ENCODE measurements at regions not wholly inside any gene's neighbourhood (a gene's known extent, or its start where the extent isn't known, plus 50 kb on each side); places are given as distances from the start of the nearest gene placed in this dataset.

GRCh38 chr13:104321756-104322155 lies 1255.5 kb upstream of the SLC10A2 start:
- no peak for DNase-seq

GRCh38 chr13:104320446-104320845 lies 1254.2 kb upstream of the SLC10A2 start:
- DNase-seq, result no peak

GRCh38 chr13:104318121-104318520 lies 1251.9 kb upstream of the SLC10A2 start:
- no peak for DNase-seq

GRCh38 chr13:104315606-104316005 lies 1249.4 kb upstream of the SLC10A2 start:
- no peak for DNase-seq

- no peak for DNase-seq
These were observed 1248.8 kb upstream of the SLC10A2 start for GRCh38 chr13:104314926-104315535.

- DNase-seq, result no peak
These were observed 1248.1 kb upstream of the SLC10A2 start for GRCh38 chr13:104314321-104314720.

- DNase-seq, result no peak
These were observed 1244.6 kb upstream of the SLC10A2 start for GRCh38 chr13:104310861-104311260.

GRCh38 chr13:104309431-104309830 lies 1243.2 kb upstream of the SLC10A2 start:
- no peak for DNase-seq

- DNase-seq, result no peak
These were observed 1235.2 kb upstream of the SLC10A2 start for GRCh38 chr13:104301171-104301975.

GRCh38 chr13:104297075-104297474 lies 1230.9 kb upstream of the SLC10A2 start:
- DNase-seq, result no peak

- no peak for DNase-seq
These were observed 1230.1 kb upstream of the SLC10A2 start for GRCh38 chr13:104296286-104296685.

GRCh38 chr13:104295537-104295936 lies 1229.3 kb upstream of the SLC10A2 start:
- no peak for DNase-seq

- DNase-seq, result no peak
These were observed 1223.2 kb upstream of the SLC10A2 start for GRCh38 chr13:104289400-104289799.

- no peak for DNase-seq
These were observed 1222.3 kb upstream of the SLC10A2 start for GRCh38 chr13:104288496-104288895.

GRCh38 chr13:104286566-104287290 lies 1220.5 kb upstream of the SLC10A2 start:
- no peak for DNase-seq

GRCh38 chr13:104281910-104282309 lies 1215.7 kb upstream of the SLC10A2 start:
- DNase-seq, result no peak

GRCh38 chr13:104270731-104271130 lies 1204.5 kb upstream of the SLC10A2 start:
- DNase-seq, result no peak

GRCh38 chr13:104267206-104267811 lies 1201.1 kb upstream of the SLC10A2 start:
- DNase-seq, result no peak

- no peak for DNase-seq
These were observed 1190.5 kb upstream of the SLC10A2 start for GRCh38 chr13:104256701-104257100.

- no peak for DNase-seq
These were observed 1187.0 kb upstream of the SLC10A2 start for GRCh38 chr13:104253063-104253680.

GRCh38 chr13:104251931-104252330 lies 1185.7 kb upstream of the SLC10A2 start:
- DNase-seq, result no peak

GRCh38 chr13:104246955-104247354 lies 1180.7 kb upstream of the SLC10A2 start:
- DNase-seq, result no peak

GRCh38 chr13:104206450-104207044 lies 1140.3 kb upstream of the SLC10A2 start:
- no peak for DNase-seq
